GM12891 (cell line): ENCODE measurements at regions not wholly inside any gene's neighbourhood (a gene's known extent, or its start where the extent isn't known, plus 50 kb on each side); places are given as distances from the start of the nearest gene placed in this dataset.
"Not testable (repeated sequence)": the region's sequence is repeated elsewhere in the genome, so short reads cannot be mapped to it uniquely, and the experiment has no call there.

ENCODE experiments used
- POLR2A ChIP-seq: IDR thresholded peaks from 2 replicates; pipeline ENCODE4 v1.6.1; 2011; ENCODE audit warnings: low read depth, low read length, control low read depth
- TAF1 ChIP-seq: IDR thresholded peaks from 2 replicates; pipeline ENCODE4 v1.6.1; 2011; ENCODE audit warnings: low read depth, low read length, control low read depth

DNA sequence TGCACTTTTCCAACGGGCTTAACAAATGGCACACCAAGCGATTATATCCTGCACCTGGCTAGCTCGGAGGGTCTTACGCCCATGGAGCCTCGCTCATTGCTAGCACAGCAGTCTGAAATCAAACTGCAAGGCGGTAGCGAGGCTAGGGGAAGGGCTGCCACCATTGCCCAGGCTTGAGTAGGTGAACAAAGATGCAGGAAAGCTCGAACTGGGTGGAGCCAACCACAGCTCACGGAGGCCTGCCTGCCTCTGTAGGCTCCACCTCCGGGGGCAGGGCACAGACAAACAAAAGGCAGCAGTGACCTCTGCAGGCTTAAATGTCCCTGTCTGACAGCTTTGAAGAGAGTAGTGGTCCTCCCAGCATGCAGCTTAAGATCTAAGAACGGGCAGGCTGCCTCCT is 365.4 kb downstream of the MMUT start:
- TF ChIP-seq POLR2A, TAF1: not testable (repeated sequence)
